ENCODE measurements at regions not wholly inside any gene's neighbourhood (a gene's known extent, or its start where the extent isn't known, plus 50 kb on each side); places are given as distances from the start of the nearest gene placed in this dataset.

DNA sequence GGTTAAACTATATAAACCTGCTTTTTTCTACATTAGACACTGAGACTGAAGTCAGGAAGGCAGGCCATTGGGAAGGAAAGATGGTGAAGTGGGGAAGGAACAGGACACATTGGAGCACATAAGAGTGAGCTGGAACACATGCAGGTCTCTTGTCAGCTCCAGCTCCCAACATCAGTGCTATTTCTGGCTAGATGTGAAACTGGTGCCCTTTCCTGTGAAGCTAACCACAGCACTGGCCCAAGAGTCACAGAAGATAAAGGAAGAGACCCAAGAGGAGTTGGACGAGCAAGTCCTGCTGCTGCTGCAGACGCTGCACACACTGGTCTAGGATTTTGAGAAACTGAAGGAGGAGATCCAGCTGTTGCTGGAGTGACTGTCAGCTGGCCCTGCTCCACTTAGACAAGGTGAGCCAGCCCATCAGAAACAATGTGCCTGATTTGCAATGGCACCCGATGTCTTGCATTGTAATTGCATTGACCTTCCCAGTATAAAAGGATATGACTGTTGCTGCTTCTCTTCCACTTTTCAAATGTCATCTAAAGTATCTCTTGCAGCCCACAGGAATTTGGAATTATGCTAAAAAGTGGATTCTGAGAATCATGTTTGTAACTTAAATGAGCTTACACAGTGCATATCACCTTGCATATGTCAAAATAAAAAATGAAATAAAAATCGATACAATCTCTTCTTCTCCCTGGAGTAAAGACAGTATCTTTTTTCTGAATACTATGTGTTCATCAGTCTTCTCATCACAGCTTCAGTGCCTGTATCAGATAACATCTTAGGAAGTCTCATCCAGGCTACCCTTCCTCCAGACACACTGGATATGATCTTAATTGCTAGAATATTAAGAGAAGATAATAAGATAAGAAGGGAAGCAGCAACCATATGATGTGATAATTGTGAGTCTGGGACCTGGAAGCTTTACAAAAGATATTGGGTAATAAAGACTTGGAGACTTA lies 230.7 kb upstream of the SPRY2 start:
- Mint-ChIP-seq H3K36me3 (ENCODE audit: low read depth) (no peaks in the 10 kb centered on the region), H3K9me3 (no peaks in the 10 kb centered on the region), H3K4me3 (no peak overlapping the region), H3K27ac (no peak overlapping the region), H3K4me1 (no peaks in the 10 kb centered on the region; the same call in 2 of the 3 replicates), H3K27me3 (ENCODE audit: insufficient read depth, low read depth, poor library complexity) (no peaks in the 10 kb centered on the region)
- H4K20me1 ChIP-seq (replicated peaks; ENCODE audit: insufficient read depth) = no peaks in the 10 kb centered on the region
- H3K4me2 ChIP-seq = no peak overlapping the region
- H3F3A ChIP-seq (replicated peaks; ENCODE audit: low read depth) = no peaks in the 10 kb centered on the region
- H3K27me3 ChIP-seq (ENCODE audit: insufficient read depth) = no peaks in the 10 kb centered on the region
- H2AFZ ChIP-seq = peak overlapping the region; percentile 57; the same call in 1 of the 2 replicates
- no peaks in the 10 kb centered on the region for H3K79me2 ChIP-seq (replicated peaks; ENCODE audit: insufficient read depth)
- ATAC-seq = no peak
- no peak for TF ChIP-seq STAT1 (IDR thresholded peaks at IDR 0.05; ENCODE audit: unreplicated experiment)
- no peak overlapping the region for H3K4me3 ChIP-seq
- DNase-seq (ENCODE audit: low spot score) = no peak
- H3K36me3 ChIP-seq (ENCODE audit: insufficient read depth) = no peaks in the 10 kb centered on the region
- H3K27ac ChIP-seq (ENCODE audit: low read depth) = no peak overlapping the region
- no peaks in the 10 kb centered on the region; the same call in 1 of the 2 replicates for H3K9me2 ChIP-seq (ENCODE audit: insufficient read depth)
- peaks cover 3% of the 10 kb centered on the region; the same call in 1 of the 2 replicates for H3K4me1 ChIP-seq (ENCODE audit: insufficient read depth)

DNA sequence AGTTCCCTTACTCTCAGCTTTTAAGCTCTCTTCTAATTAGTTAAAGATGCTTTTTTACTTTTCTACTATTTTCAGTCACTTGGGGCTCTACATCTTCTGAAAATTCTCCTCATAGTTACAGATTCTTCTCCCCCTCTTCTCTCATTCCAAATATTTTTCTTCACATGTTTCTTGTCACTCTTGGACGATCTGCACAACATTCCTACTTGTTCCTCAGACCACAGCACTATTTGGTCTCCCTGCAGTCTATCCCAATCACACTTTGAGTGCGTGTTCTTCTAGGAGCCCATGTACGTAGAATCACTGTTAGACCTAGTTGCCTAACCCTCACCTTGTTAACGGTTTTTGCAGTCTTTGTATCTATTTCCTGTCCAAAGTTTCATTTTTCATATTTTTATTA lies 222.5 kb upstream of the SPRY2 start:
- Histone ChIP-seq H3K4me2 (no peak overlapping the region), H2AFZ (no peak overlapping the region), H3K36me3 (ENCODE audit: insufficient read depth) (no peaks in the 10 kb centered on the region), H3K9me2 (ENCODE audit: insufficient read depth) (no peaks in the 10 kb centered on the region), H3K27ac (ENCODE audit: low read depth) (no peak overlapping the region), H3K4me3 (no peak overlapping the region), H3K27me3 (ENCODE audit: insufficient read depth) (no peaks in the 10 kb centered on the region), H4K20me1 (replicated peaks; ENCODE audit: insufficient read depth) (no peaks in the 10 kb centered on the region), H3K4me1 (ENCODE audit: insufficient read depth) (no peaks in the 10 kb centered on the region), H3F3A (replicated peaks; ENCODE audit: low read depth) (no peaks in the 10 kb centered on the region), H3K79me2 (replicated peaks; ENCODE audit: insufficient read depth) (no peaks in the 10 kb centered on the region)
- no peak overlapping the region for H3K27ac Mint-ChIP-seq
- no peak for DNase-seq (ENCODE audit: low spot score)
- H3K27me3 Mint-ChIP-seq (ENCODE audit: insufficient read depth, low read depth, poor library complexity) = peaks cover 3% of the 10 kb centered on the region
- no peaks in the 10 kb centered on the region for H3K36me3 Mint-ChIP-seq (ENCODE audit: low read depth)
- H3K4me3 Mint-ChIP-seq = no peak overlapping the region
- H3K4me1 Mint-ChIP-seq = no peaks in the 10 kb centered on the region
- H3K9me3 Mint-ChIP-seq = no peaks in the 10 kb centered on the region
- ATAC-seq = no peak
- TF ChIP-seq POLR2AphosphoS5 (IDR thresholded peaks at IDR 0.05; ENCODE audit: low read depth) (no peak), EZH2phosphoT487 (IDR thresholded peaks at IDR 0.05; ENCODE audit: unreplicated experiment) (no peak), ZNF331 (CRISPR knock-in tag; IDR thresholded peaks at IDR 0.05; ENCODE audit: low read depth) (no peak), JUNB (IDR thresholded peaks at IDR 0.05; ENCODE audit: unreplicated experiment) (no peak), EZH2 (IDR thresholded peaks at IDR 0.05; ENCODE audit: low read depth, unreplicated experiment) (no peak), NANOG (IDR thresholded peaks at IDR 0.05; ENCODE audit: borderline replicate concordance) (no peak), STAT1 (IDR thresholded peaks at IDR 0.05; ENCODE audit: unreplicated experiment) (no peak), ZNF114 (CRISPR knock-in tag; IDR thresholded peaks at IDR 0.05) (no peak), CREB1 (CRISPR knock-in tag; IDR thresholded peaks at IDR 0.05; ENCODE audit: low read depth) (no peak)
- TF ChIP-seq, protein P1, sequence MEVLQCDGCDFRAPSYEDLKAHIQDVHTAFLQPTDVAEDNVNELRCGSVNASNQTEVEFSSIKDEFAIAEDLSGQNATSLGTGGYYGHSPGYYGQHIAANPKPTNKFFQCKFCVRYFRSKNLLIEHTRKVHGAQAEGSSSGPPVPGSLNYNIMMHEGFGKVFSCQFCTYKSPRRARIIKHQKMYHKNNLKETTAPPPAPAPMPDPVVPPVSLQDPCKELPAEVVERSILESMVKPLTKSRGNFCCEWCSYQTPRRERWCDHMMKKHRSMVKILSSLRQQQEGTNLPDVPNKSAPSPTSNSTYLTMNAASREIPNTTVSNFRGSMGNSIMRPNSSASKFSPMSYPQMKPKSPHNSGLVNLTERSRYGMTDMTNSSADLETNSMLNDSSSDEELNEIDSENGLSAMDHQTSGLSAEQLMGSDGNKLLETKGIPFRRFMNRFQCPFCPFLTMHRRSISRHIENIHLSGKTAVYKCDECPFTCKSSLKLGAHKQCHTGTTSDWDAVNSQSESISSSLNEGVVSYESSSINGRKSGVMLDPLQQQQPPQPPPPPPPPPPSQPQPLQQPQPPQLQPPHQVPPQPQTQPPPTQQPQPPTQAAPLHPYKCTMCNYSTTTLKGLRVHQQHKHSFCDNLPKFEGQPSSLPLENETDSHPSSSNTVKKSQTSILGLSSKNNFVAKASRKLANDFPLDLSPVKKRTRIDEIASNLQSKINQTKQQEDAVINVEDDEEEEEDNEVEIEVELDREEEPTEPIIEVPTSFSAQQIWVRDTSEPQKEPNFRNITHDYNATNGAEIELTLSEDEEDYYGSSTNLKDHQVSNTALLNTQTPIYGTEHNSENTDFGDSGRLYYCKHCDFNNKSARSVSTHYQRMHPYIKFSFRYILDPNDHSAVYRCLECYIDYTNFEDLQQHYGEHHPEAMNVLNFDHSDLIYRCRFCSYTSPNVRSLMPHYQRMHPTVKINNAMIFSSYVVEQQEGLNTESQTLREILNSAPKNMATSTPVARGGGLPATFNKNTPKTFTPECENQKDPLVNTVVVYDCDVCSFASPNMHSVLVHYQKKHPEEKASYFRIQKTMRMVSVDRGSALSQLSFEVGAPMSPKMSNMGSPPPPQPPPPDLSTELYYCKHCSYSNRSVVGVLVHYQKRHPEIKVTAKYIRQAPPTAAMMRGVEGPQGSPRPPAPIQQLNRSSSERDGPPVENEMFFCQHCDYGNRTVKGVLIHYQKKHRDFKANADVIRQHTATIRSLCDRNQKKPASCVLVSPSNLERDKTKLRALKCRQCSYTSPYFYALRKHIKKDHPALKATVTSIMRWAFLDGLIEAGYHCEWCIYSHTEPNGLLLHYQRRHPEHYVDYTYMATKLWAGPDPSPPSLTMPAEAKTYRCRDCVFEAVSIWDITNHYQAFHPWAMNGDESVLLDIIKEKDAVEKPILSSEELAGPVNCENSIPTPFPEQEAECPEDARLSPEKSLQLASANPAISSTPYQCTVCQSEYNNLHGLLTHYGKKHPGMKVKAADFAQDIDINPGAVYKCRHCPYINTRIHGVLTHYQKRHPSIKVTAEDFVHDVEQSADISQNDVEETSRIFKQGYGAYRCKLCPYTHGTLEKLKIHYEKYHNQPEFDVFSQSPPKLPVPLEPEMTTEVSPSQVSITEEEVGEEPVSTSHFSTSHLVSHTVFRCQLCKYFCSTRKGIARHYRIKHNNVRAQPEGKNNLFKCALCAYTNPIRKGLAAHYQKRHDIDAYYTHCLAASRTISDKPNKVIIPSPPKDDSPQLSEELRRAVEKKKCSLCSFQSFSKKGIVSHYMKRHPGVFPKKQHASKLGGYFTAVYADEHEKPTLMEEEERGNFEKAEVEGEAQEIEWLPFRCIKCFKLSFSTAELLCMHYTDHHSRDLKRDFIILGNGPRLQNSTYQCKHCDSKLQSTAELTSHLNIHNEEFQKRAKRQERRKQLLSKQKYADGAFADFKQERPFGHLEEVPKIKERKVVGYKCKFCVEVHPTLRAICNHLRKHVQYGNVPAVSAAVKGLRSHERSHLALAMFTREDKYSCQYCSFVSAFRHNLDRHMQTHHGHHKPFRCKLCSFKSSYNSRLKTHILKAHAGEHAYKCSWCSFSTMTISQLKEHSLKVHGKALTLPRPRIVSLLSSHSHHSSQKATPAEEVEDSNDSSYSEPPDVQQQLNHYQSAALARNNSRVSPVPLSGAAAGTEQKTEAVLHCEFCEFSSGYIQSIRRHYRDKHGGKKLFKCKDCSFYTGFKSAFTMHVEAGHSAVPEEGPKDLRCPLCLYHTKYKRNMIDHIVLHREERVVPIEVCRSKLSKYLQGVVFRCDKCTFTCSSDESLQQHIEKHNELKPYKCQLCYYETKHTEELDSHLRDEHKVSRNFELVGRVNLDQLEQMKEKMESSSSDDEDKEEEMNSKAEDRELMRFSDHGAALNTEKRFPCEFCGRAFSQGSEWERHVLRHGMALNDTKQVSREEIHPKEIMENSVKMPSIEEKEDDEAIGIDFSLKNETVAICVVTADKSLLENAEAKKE (CRISPR knock-in tag; IDR thresholded peaks at IDR 0.05) = no peak
- TF ChIP-seq, protein P2, sequence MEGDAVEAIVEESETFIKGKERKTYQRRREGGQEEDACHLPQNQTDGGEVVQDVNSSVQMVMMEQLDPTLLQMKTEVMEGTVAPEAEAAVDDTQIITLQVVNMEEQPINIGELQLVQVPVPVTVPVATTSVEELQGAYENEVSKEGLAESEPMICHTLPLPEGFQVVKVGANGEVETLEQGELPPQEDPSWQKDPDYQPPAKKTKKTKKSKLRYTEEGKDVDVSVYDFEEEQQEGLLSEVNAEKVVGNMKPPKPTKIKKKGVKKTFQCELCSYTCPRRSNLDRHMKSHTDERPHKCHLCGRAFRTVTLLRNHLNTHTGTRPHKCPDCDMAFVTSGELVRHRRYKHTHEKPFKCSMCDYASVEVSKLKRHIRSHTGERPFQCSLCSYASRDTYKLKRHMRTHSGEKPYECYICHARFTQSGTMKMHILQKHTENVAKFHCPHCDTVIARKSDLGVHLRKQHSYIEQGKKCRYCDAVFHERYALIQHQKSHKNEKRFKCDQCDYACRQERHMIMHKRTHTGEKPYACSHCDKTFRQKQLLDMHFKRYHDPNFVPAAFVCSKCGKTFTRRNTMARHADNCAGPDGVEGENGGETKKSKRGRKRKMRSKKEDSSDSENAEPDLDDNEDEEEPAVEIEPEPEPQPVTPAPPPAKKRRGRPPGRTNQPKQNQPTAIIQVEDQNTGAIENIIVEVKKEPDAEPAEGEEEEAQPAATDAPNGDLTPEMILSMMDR (conservative IDR thresholded peaks at IDR 0.05; ENCODE audit: low read depth in 2 of 2) = no peak
- TF ChIP-seq, protein P3, sequence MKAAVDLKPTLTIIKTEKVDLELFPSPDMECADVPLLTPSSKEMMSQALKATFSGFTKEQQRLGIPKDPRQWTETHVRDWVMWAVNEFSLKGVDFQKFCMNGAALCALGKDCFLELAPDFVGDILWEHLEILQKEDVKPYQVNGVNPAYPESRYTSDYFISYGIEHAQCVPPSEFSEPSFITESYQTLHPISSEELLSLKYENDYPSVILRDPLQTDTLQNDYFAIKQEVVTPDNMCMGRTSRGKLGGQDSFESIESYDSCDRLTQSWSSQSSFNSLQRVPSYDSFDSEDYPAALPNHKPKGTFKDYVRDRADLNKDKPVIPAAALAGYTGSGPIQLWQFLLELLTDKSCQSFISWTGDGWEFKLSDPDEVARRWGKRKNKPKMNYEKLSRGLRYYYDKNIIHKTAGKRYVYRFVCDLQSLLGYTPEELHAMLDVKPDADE (IDR thresholded peaks at IDR 0.05) = no peak
